GM12878 (cell line): ENCODE measurements at regions not wholly inside any gene's neighbourhood (a gene's known extent, or its start where the extent isn't known, plus 50 kb on each side); places are given as distances from the start of the nearest gene placed in this dataset.

Experiments
- CBX3 ChIP-seq: fragments of 200-600 bp; sonication (generic); IDR thresholded peaks from 2 replicates; pipeline ENCODE4 v1.6.1; 2016; ENCODE audit warnings: low read depth, borderline replicate concordance
- EGR1 ChIP-seq, 2 experiments: IDR thresholded peaks; 1 replicate in 1 of 2; 2 replicates in 1 of 2; pipeline ENCODE4 v1.6.1; 2011 to 2012; ENCODE audit warnings: low read depth in 2 of 2, low read length in 2 of 2, borderline replicate concordance in 1 of 2, mild to moderate bottlenecking in 1 of 2, moderate library complexity in 1 of 2
- FOXM1 ChIP-seq: IDR thresholded peaks from 2 replicates; pipeline ENCODE4 v1.6.1; 2012; ENCODE audit warnings: low read depth, mild to moderate bottlenecking, inconsistent platforms, low read length, moderate library complexity
- MTA3 ChIP-seq: IDR thresholded peaks from 2 replicates; pipeline ENCODE4 v1.6.1; 2012; ENCODE audit warnings: low read length, inconsistent platforms, borderline replicate concordance
- NFIC ChIP-seq: IDR thresholded peaks from 2 replicates; pipeline ENCODE4 v1.6.1; 2012; ENCODE audit warnings: low read depth, mild to moderate bottlenecking, inconsistent platforms, low read length, moderate library complexity
- NR2F1 ChIP-seq: fragments of 450-650 bp; conservative IDR thresholded peaks from 2 replicates; pipeline ENCODE4 v1.6.1; 2017; ENCODE audit warnings: mild to moderate bottlenecking
- RBBP5 ChIP-seq: fragments of 200-600 bp; sonication (generic); conservative IDR thresholded peaks from 2 replicates; pipeline ENCODE4 v1.6.1; 2016
- SMAD5 ChIP-seq: IDR thresholded peaks from 2 replicates; pipeline ENCODE4 v1.6.1; 2016; ENCODE audit warnings: antibody characterized with exemption, low read depth
- SUZ12 ChIP-seq: fragments of 200-600 bp; sonication (generic); IDR thresholded peaks from one replicate; pipeline ENCODE4 v1.6.1; 2018; ENCODE audit warnings: antibody characterized with exemption, mild to moderate bottlenecking; ENCODE audit not compliant: unreplicated experiment
- ZNF207 ChIP-seq: fragments of 450-650 bp; IDR thresholded peaks from 2 replicates; pipeline ENCODE4 v1.6.1; 2014; ENCODE audit warnings: antibody characterized with exemption, mild to moderate bottlenecking, borderline replicate concordance
- TF ChIP-seq, protein P1 (sequence below): fragments of 450-650 bp; formaldehyde crosslinking; IDR thresholded peaks from 2 replicates; pipeline ENCODE4 v1.4.0; 2020; ENCODE audit warnings: mild to moderate bottlenecking, moderate library complexity
- TF ChIP-seq, protein P2 (sequence below): fragments of 450-650 bp; IDR thresholded peaks from 2 replicates; pipeline ENCODE4 v1.6.1; 2017; ENCODE audit warnings: low read depth, mild to moderate bottlenecking, moderate library complexity
- TF ChIP-seq, protein P3 (sequence below): fragments of 450-650 bp; formaldehyde crosslinking; IDR thresholded peaks from 2 replicates; pipeline ENCODE4 v1.5.0; 2022; ENCODE audit warnings: mild to moderate bottlenecking, missing genetic modification characterization
- TF ChIP-seq, protein P4 (sequence below): fragments of 450-650 bp; IDR thresholded peaks from 2 replicates; pipeline ENCODE4 v1.6.1; 2018; ENCODE audit warnings: borderline replicate concordance, mild to moderate bottlenecking; ENCODE audit not compliant: partially characterized antibody

DNA sequence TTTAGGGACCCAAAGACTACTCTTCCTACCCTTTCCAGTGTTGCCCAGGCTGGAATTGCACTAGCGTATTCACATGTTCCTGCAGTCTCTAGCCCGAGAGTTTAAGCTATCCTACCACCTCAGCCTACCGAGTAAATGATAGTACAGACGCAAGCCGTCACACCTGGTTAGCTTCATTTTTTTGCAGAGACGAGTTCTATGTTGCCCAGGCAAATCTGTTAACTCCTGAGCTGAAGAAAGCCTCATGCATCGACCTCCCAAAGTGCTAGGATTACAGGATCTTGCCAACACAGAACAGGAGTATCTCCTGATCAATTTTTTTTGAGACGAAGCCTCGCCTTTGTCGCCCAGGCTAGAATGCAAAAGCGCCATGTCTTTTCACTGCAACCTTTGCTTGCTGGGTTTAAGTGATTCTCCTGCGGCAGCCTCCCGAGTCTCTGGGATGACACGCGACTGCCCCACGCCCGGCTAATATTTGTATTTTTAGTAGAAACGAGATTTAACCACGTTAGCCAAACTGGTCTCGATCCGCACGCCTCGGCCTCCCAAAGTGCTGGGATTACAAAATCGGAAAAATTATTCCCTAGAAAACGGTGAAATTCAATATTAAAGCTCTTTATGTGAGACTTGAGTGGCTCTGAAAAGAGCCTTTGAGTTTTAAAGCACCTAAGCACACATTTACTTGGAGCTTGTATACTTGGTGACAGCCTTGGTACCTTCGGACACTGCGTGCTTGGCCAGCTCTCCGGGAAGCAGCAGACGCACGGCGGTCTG lies 128.5 kb downstream of the HFE start (continued):
- TF ChIP-seq, protein P1, sequence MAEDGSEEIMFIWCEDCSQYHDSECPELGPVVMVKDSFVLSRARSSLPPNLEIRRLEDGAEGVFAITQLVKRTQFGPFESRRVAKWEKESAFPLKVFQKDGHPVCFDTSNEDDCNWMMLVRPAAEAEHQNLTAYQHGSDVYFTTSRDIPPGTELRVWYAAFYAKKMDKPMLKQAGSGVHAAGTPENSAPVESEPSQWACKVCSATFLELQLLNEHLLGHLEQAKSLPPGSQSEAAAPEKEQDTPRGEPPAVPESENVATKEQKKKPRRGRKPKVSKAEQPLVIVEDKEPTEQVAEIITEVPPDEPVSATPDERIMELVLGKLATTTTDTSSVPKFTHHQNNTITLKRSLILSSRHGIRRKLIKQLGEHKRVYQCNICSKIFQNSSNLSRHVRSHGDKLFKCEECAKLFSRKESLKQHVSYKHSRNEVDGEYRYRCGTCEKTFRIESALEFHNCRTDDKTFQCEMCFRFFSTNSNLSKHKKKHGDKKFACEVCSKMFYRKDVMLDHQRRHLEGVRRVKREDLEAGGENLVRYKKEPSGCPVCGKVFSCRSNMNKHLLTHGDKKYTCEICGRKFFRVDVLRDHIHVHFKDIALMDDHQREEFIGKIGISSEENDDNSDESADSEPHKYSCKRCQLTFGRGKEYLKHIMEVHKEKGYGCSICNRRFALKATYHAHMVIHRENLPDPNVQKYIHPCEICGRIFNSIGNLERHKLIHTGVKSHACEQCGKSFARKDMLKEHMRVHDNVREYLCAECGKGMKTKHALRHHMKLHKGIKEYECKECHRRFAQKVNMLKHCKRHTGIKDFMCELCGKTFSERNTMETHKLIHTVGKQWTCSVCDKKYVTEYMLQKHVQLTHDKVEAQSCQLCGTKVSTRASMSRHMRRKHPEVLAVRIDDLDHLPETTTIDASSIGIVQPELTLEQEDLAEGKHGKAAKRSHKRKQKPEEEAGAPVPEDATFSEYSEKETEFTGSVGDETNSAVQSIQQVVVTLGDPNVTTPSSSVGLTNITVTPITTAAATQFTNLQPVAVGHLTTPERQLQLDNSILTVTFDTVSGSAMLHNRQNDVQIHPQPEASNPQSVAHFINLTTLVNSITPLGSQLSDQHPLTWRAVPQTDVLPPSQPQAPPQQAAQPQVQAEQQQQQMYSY (CRISPR knock-in tag) = peak; percentile 30; the same call in 1 of the 2 replicates
- TF ChIP-seq NR2F1 (0 out of 2 replicates have a peak, but pooled peaks have one; percentile 5), NFIC (no peak; the same call in 1 of the 2 replicates), RBBP5 (no peak), SUZ12 (no peak), ZNF207 (0 out of 2 replicates have a peak, but pooled peaks have one; percentile 25), SMAD5 (peak; percentile 45; the same call in 1 of the 2 replicates), EGR1 (IDR thresholded peaks at IDR 0.05; ENCODE audit: borderline replicate concordance in 1 of 2, low read depth in 2 of 2, low read length in 2 of 2) (no peak), CBX3 (no peak), FOXM1 (no peak; the same call in 1 of the 2 replicates), MTA3 (no peak)
- TF ChIP-seq, protein P2, sequence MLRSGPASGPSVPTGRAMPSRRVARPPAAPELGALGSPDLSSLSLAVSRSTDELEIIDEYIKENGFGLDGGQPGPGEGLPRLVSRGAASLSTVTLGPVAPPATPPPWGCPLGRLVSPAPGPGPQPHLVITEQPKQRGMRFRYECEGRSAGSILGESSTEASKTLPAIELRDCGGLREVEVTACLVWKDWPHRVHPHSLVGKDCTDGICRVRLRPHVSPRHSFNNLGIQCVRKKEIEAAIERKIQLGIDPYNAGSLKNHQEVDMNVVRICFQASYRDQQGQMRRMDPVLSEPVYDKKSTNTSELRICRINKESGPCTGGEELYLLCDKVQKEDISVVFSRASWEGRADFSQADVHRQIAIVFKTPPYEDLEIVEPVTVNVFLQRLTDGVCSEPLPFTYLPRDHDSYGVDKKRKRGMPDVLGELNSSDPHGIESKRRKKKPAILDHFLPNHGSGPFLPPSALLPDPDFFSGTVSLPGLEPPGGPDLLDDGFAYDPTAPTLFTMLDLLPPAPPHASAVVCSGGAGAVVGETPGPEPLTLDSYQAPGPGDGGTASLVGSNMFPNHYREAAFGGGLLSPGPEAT = 0 out of 2 replicates have a peak, but pooled peaks have one; percentile 9
- TF ChIP-seq, protein P3, sequence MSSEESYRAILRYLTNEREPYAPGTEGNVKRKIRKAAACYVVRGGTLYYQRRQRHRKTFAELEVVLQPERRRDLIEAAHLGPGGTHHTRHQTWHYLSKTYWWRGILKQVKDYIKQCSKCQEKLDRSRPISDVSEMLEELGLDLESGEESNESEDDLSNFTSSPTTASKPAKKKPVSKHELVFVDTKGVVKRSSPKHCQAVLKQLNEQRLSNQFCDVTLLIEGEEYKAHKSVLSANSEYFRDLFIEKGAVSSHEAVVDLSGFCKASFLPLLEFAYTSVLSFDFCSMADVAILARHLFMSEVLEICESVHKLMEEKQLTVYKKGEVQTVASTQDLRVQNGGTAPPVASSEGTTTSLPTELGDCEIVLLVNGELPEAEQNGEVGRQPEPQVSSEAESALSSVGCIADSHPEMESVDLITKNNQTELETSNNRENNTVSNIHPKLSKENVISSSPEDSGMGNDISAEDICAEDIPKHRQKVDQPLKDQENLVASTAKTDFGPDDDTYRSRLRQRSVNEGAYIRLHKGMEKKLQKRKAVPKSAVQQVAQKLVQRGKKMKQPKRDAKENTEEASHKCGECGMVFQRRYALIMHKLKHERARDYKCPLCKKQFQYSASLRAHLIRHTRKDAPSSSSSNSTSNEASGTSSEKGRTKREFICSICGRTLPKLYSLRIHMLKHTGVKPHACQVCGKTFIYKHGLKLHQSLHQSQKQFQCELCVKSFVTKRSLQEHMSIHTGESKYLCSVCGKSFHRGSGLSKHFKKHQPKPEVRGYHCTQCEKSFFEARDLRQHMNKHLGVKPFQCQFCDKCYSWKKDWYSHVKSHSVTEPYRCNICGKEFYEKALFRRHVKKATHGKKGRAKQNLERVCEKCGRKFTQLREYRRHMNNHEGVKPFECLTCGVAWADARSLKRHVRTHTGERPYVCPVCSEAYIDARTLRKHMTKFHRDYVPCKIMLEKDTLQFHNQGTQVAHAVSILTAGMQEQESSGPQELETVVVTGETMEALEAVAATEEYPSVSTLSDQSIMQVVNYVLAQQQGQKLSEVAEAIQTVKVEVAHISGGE (CRISPR knock-in tag) = peak; percentile 54
- TF ChIP-seq, protein P4, sequence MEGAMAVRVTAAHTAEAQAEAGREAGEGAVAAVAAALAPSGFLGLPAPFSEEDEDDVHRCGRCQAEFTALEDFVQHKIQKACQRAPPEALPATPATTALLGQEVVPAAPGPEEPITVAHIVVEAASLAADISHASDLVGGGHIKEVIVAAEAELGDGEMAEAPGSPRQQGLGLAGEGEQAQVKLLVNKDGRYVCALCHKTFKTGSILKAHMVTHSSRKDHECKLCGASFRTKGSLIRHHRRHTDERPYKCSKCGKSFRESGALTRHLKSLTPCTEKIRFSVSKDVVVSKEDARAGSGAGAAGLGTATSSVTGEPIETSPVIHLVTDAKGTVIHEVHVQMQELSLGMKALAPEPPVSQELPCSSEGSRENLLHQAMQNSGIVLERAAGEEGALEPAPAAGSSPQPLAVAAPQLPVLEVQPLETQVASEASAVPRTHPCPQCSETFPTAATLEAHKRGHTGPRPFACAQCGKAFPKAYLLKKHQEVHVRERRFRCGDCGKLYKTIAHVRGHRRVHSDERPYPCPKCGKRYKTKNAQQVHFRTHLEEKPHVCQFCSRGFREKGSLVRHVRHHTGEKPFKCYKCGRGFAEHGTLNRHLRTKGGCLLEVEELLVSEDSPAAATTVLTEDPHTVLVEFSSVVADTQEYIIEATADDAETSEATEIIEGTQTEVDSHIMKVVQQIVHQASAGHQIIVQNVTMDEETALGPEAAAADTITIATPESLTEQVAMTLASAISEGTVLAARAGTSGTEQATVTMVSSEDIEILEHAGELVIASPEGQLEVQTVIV = no peak
